PC-3 (cell line): ENCODE measurements at regions not wholly inside any gene's neighbourhood (a gene's known extent, or its start where the extent isn't known, plus 50 kb on each side); places are given as distances from the start of the nearest gene placed in this dataset.

Source experiments
- ATAC-seq: fragments of 200-7000 bp; cut with Tn5 transposase; 2 replicates; pipeline ENCODE4 v1.9.1; 2020; ENCODE audit warnings: mild to moderate bottlenecking, moderate library complexity
- BruUV-seq: library from RNA; stranded (reverse); fragments of 400-500 nt; replicated peaks from 2 replicates; lab custom pipeline; 2021; lab: Mats Ljungman, UMichigan
- CTCF ChIA-PET: fragments of 300-600 bp; sonication (Branson Sonifier 250); formaldehyde crosslinking; loops from one replicate; lab custom pipeline; 2022; ENCODE audit warnings: antibody characterized with exemption; lab: Charles Lee
- POLR2A ChIA-PET: fragments of 300-600 bp; sonication (Branson Sonifier 250); formaldehyde crosslinking; loops from one replicate; lab custom pipeline; 2022; ENCODE audit warnings: antibody characterized with exemption; ENCODE audit not compliant: unreplicated experiment; lab: Charles Lee
- DNase-seq: peaks from one replicate; pipeline ENCODE4 v3.0.0-alpha.2; 2015
- H2AFZ ChIP-seq: fragments of 300-600 bp; sonication (generic); 2 replicates; pipeline ENCODE4 v1.6.0; 2016; ENCODE audit warnings: antibody characterized with exemption, low read length
- H3F3A ChIP-seq: fragments of 300-600 bp; sonication (generic); one replicate; pipeline ENCODE4 v1.6.0; 2017; ENCODE audit warnings: antibody characterized with exemption, low read length, control low read depth, mild to moderate bottlenecking; ENCODE audit not compliant: unreplicated experiment
- H3K27ac ChIP-seq: fragments of 300-600 bp; sonication (generic); 2 replicates; pipeline ENCODE4 v1.5.1; 2016; ENCODE audit warnings: mild to moderate bottlenecking, low read length
- H3K27me3 ChIP-seq: fragments of 300-600 bp; sonication (generic); 2 replicates; pipeline ENCODE4 v1.6.1; 2016; ENCODE audit warnings: low read length, mixed read lengths
- H3K36me3 ChIP-seq: fragments of 300-600 bp; sonication (generic); 2 replicates; pipeline ENCODE4 v1.6.1; 2016; ENCODE audit warnings: low read depth, mixed run types, low read length, mixed read lengths
- H3K4me1 ChIP-seq: fragments of 300-600 bp; sonication (generic); 2 replicates; pipeline ENCODE4 v1.5.1; 2016; ENCODE audit warnings: low read length; ENCODE audit not compliant: insufficient read depth
- H3K4me2 ChIP-seq: fragments of 300-600 bp; sonication (generic); 2 replicates; pipeline ENCODE4 v1.6.0; 2016; ENCODE audit warnings: low read length
- H3K4me3 ChIP-seq: fragments of 300-600 bp; sonication (generic); 2 replicates; pipeline ENCODE4 v1.5.1; 2016; ENCODE audit warnings: mild to moderate bottlenecking, low read length, mixed read lengths
- H3K79me2 ChIP-seq: fragments of 300-600 bp; sonication (generic); 2 replicates; pipeline ENCODE4 v1.6.1; 2017; ENCODE audit warnings: low read length, mixed read lengths
- H3K9ac ChIP-seq: fragments of 300-600 bp; sonication (generic); 2 replicates; pipeline ENCODE4 v1.6.0; 2016; ENCODE audit warnings: mild to moderate bottlenecking, low read length
- H3K9me2 ChIP-seq: fragments of 300-600 bp; sonication (generic); replicated peaks from 2 replicates; pipeline ENCODE4 v1.6.1; 2016; ENCODE audit warnings: mixed run types, low read length, mixed read lengths
- H3K9me3 ChIP-seq: fragments of 300-600 bp; sonication (generic); 2 replicates; pipeline ENCODE4 v1.6.1; 2016; ENCODE audit warnings: low read length, mixed read lengths
- H4K20me1 ChIP-seq: fragments of 300-600 bp; sonication (generic); 2 replicates; pipeline ENCODE4 v1.6.1; 2016; ENCODE audit warnings: low read length, mixed read lengths
- EZH2 ChIP-seq: fragments of 300-600 bp; sonication (generic); IDR thresholded peaks from one replicate; pipeline ENCODE4 v1.6.1; 2017; ENCODE audit warnings: antibody characterized with exemption, mild to moderate bottlenecking, low read length; ENCODE audit not compliant: unreplicated experiment
- EZH2phosphoT487 ChIP-seq: fragments of 300-600 bp; sonication (generic); IDR thresholded peaks from 2 replicates; pipeline ENCODE4 v1.6.1; 2018; ENCODE audit warnings: mild to moderate bottlenecking, antibody characterized with exemption, low read length, borderline replicate concordance
- intact Hi-C: fragments of 100-400 bp; cut with micrococcal nuclease; formaldehyde crosslinking; loops from 2 replicates; pipeline ENCODE4 v1.9.0; 2023
- TF ChIP-seq, protein P1 (sequence below): fragments of 300-600 bp; sonication (generic); conservative IDR thresholded peaks from 2 replicates; pipeline ENCODE4 v1.5.1; 2017; ENCODE audit warnings: antibody characterized with exemption, low read depth, mild to moderate bottlenecking, low read length

DNA sequence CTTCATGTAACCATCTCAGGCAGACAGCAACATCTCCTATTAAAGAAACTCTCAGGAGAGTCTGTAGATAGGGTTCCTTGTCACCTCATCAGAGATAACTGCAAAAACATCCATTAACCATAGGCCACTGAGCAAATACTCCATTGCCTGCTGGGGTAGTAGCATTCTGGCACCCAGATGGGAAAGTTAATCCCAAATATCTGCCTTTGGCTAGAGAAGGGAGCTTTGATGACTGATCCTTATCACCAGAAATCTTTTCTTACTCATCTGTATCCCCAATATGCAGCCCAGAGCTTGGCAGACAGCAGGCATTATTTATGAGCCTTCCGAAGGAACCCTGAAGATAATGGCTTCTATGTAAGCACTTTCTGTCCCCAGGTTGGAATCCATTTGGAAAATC is 173.1 kb downstream of the MFSD1 start:
- H4K20me1 ChIP-seq = no peaks in the 10 kb centered on the region
- no peak for DNase-seq

GRCh38 chr3:158976966-158977365 is 175.1 kb downstream of the MFSD1 start:
- Histone ChIP-seq H3K4me1 (no peaks in the 10 kb centered on the region), H3F3A (no peaks in the 10 kb centered on the region), H3K79me2 (no peaks in the 10 kb centered on the region), H4K20me1 (no peaks in the 10 kb centered on the region), H3K27ac (no peak overlapping the region), H3K9me2 (no peaks in the 10 kb centered on the region), H3K9ac (no peak overlapping the region), H3K4me3 (no peak overlapping the region), H3K36me3 (no peaks in the 10 kb centered on the region), H3K27me3 (no peaks in the 10 kb centered on the region), H3K4me2 (no peak overlapping the region), H3K9me3 (no peaks in the 10 kb centered on the region), H2AFZ (no peak overlapping the region)
- ChIA-PET POLR2A (no interaction called here), CTCF (no interaction called here)
- no TSS peak for BruUV-seq
- TF ChIP-seq EZH2 = no peak
- TF ChIP-seq, protein P1, sequence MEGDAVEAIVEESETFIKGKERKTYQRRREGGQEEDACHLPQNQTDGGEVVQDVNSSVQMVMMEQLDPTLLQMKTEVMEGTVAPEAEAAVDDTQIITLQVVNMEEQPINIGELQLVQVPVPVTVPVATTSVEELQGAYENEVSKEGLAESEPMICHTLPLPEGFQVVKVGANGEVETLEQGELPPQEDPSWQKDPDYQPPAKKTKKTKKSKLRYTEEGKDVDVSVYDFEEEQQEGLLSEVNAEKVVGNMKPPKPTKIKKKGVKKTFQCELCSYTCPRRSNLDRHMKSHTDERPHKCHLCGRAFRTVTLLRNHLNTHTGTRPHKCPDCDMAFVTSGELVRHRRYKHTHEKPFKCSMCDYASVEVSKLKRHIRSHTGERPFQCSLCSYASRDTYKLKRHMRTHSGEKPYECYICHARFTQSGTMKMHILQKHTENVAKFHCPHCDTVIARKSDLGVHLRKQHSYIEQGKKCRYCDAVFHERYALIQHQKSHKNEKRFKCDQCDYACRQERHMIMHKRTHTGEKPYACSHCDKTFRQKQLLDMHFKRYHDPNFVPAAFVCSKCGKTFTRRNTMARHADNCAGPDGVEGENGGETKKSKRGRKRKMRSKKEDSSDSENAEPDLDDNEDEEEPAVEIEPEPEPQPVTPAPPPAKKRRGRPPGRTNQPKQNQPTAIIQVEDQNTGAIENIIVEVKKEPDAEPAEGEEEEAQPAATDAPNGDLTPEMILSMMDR = no peak
- no peak for TF ChIP-seq EZH2phosphoT487
- ATAC-seq = no peak
- DNase-seq = no peak
- intact Hi-C loops = no loop called here

More for the DNA sequence above, 173.1 kb downstream of the MFSD1 start:
- no peak overlapping the region for H2AFZ ChIP-seq
- H3K79me2 ChIP-seq = no peaks in the 10 kb centered on the region
- CTCF ChIA-PET = no interaction called here
- no peaks in the 10 kb centered on the region for H3K9me3 ChIP-seq
- no peak overlapping the region for H3K9ac ChIP-seq
- ATAC-seq = no peak
- TF ChIP-seq EZH2phosphoT487 (no peak), EZH2 (no peak)
- TF ChIP-seq, protein P1 = no peak
- BruUV-seq = no TSS peak
- H3K27me3 ChIP-seq = no peaks in the 10 kb centered on the region
- H3K4me2 ChIP-seq = no peak overlapping the region
- POLR2A ChIA-PET = no interaction called here
- H3K36me3 ChIP-seq = no peaks in the 10 kb centered on the region
- H3K9me2 ChIP-seq = no peaks in the 10 kb centered on the region
- H3K4me1 ChIP-seq = no peaks in the 10 kb centered on the region
- H3K4me3 ChIP-seq = no peak overlapping the region
- H3K27ac ChIP-seq = no peak overlapping the region
- intact Hi-C loops = no loop called here
- H3F3A ChIP-seq = no peaks in the 10 kb centered on the region

DNA sequence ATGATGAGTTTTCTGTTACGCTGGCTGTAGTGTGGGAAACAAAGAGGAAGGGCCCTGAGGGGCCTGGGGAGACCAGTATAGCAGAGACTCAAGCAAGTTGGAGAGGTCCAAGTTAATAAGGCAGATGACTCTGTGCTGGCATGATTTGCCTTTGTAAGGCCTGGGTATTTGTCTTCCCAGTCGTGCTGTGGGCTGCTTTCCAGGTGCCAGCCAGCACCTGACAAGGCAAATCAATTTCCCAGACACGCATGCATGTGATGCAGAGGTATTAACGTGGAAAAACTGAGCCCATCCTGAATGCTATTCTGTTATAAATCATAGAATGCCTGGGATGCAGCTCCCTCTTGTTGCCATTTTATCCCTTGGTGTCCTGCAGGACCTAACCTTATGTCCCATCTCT is 175.6 kb downstream of the MFSD1 start:
- no TSS peak for BruUV-seq

More for the DNA sequence above, 175.6 kb downstream of the MFSD1 start:
- no peaks in the 10 kb centered on the region for H3F3A ChIP-seq
- H3K4me2 ChIP-seq = no peak overlapping the region
- no peak overlapping the region for H3K27ac ChIP-seq
- H3K79me2 ChIP-seq = no peaks in the 10 kb centered on the region
- H3K36me3 ChIP-seq = no peaks in the 10 kb centered on the region
- no peak for ATAC-seq
- H3K4me1 ChIP-seq = no peaks in the 10 kb centered on the region
- ChIA-PET CTCF (no interaction called here), POLR2A (no interaction called here)
- H2AFZ ChIP-seq = no peak overlapping the region
- TF ChIP-seq EZH2 (no peak), EZH2phosphoT487 (no peak)
- TF ChIP-seq, protein P1 = no peak
- H3K9me2 ChIP-seq = no peaks in the 10 kb centered on the region
- H4K20me1 ChIP-seq = no peaks in the 10 kb centered on the region
- no peak overlapping the region for H3K4me3 ChIP-seq
- H3K9ac ChIP-seq = no peak overlapping the region
- no peaks in the 10 kb centered on the region for H3K27me3 ChIP-seq
- no peak for DNase-seq
- intact Hi-C loops = no loop called here
- no peaks in the 10 kb centered on the region for H3K9me3 ChIP-seq
